GM12873 (cell line): ENCODE measurements at regions not wholly inside any gene's neighbourhood (a gene's known extent, or its start where the extent isn't known, plus 50 kb on each side); places are given as distances from the start of the nearest gene placed in this dataset.

Experiments used
- CTCF ChIP-seq: IDR thresholded peaks from 2 replicates; pipeline ENCODE4 v1.5.1; 2012; ENCODE audit warnings: low read depth, mild to moderate bottlenecking, moderate library complexity, low read length, control low read depth; ENCODE audit not compliant: insufficient read depth; ENCODE audit errors: missing control alignments

GRCh38 chr11:134879341-134879740, 467.3 kb upstream of the B3GAT1 start:
- no peak for TF ChIP-seq CTCF

- TF ChIP-seq CTCF, result no peak
Measured at GRCh38 chr11:134878785-134879184, 466.7 kb upstream of the B3GAT1 start.

- TF ChIP-seq CTCF, result no peak
Measured at GRCh38 chr11:134876226-134876625, 464.2 kb upstream of the B3GAT1 start.

GRCh38 chr11:134866981-134867675, 455.1 kb upstream of the B3GAT1 start:
- no peak for TF ChIP-seq CTCF

- no peak for TF ChIP-seq CTCF
Measured at GRCh38 chr11:134866215-134866614, 454.2 kb upstream of the B3GAT1 start.

GRCh38 chr11:134864968-134865305, 452.9 kb upstream of the B3GAT1 start:
- TF ChIP-seq CTCF, result no peak

GRCh38 chr11:134864233-134864967, 452.4 kb upstream of the B3GAT1 start:
- TF ChIP-seq CTCF, result no peak
